SIG-M5 treated with dmso at 0.1 percent for 504 hours (cell line): ENCODE measurements at regions not wholly inside any gene's neighbourhood (a gene's known extent, or its start where the extent isn't known, plus 50 kb on each side); places are given as distances from the start of the nearest gene placed in this dataset.
A peak's percentile ranks its signal among the peaks of the same experiment; 100 is the strongest.
"Not testable (repeated sequence)": the region's sequence is repeated elsewhere in the genome, so short reads cannot be mapped to it uniquely, and the experiment has no call there.

ENCODE experiments used
- DNase-seq: peaks from one replicate; lab custom pipeline; 2025; ENCODE audit not compliant: unreplicated experiment; lab: John Stamatoyannopoulos, UW

GRCh38 chr6:27827477-27827876, 84.7 kb downstream of the OR2B2 start:
- DNase-seq = not testable (repeated sequence)

- DNase-seq = not testable (repeated sequence)
Observed at GRCh38 chr6:27826612-27826985, 85.6 kb downstream of the OR2B2 start.

GRCh38 chr6:27825848-27826611, 86.2 kb downstream of the OR2B2 start:
- not testable (repeated sequence) for DNase-seq

GRCh38 chr6:27825025-27825793, 87.0 kb downstream of the OR2B2 start:
- DNase-seq = no peak

- DNase-seq = not testable (repeated sequence)
Observed at GRCh38 chr6:27824211-27825024, 87.8 kb downstream of the OR2B2 start.

- not testable (repeated sequence) for DNase-seq
Observed at GRCh38 chr6:27823714-27824210, 88.4 kb downstream of the OR2B2 start.

GRCh38 chr6:27816906-27817305, 95.3 kb downstream of the OR2B2 start:
- no peak for DNase-seq

GRCh38 chr6:27814665-27815424, 97.4 kb downstream of the OR2B2 start:
- no peak for DNase-seq

GRCh38 chr6:27814415-27814664, 97.9 kb downstream of the OR2B2 start:
- DNase-seq = not testable (repeated sequence)

- no peak for DNase-seq
Observed at GRCh38 chr6:27812805-27813492, 99.2 kb downstream of the OR2B2 start.

GRCh38 chr6:27812078-27812804, 100.0 kb downstream of the OR2B2 start:
- DNase-seq = no peak

GRCh38 chr6:27811451-27811772, 100.8 kb downstream of the OR2B2 start:
- DNase-seq = no peak

GRCh38 chr6:27810768-27811450, 101.3 kb downstream of the OR2B2 start:
- no peak for DNase-seq

GRCh38 chr6:27809939-27810767, 102.0 kb downstream of the OR2B2 start:
- peak; percentile 96 for DNase-seq

- no peak for DNase-seq
Observed at GRCh38 chr6:27809067-27809938, 102.9 kb downstream of the OR2B2 start.

- not testable (repeated sequence) for DNase-seq
Observed at GRCh38 chr6:27808242-27809066, 103.7 kb downstream of the OR2B2 start.
